ENCODE measurements at regions not wholly inside any gene's neighbourhood (a gene's known extent, or its start where the extent isn't known, plus 50 kb on each side); places are given as distances from the start of the nearest gene placed in this dataset.
"Not testable (repeated sequence)": the region's sequence is repeated elsewhere in the genome, so short reads cannot be mapped to it uniquely, and the experiment has no call there.

DNA sequence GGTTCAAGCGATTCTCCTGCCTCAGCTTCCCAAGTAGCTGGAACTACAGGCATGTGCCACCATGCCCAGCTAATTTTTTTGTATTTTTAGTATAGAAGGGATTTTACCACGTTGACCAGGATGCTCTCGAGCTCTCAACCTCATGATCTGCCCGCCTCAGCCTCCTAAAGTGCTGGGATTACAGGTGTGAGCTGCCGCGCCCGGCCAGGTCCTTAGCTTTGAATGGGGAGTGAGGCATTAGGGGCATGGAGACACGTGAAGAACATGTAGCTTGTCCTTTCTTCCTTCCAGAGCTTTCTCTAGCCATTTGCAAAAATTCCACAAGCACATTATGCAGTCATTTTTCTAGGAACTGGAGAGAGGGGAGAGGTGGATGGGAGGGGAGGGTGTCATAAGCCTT is 167.8 kb downstream of the TM9SF2 start:
- DNase-seq (ENCODE audit: low read depth, low spot score): not testable (repeated sequence)

DNA sequence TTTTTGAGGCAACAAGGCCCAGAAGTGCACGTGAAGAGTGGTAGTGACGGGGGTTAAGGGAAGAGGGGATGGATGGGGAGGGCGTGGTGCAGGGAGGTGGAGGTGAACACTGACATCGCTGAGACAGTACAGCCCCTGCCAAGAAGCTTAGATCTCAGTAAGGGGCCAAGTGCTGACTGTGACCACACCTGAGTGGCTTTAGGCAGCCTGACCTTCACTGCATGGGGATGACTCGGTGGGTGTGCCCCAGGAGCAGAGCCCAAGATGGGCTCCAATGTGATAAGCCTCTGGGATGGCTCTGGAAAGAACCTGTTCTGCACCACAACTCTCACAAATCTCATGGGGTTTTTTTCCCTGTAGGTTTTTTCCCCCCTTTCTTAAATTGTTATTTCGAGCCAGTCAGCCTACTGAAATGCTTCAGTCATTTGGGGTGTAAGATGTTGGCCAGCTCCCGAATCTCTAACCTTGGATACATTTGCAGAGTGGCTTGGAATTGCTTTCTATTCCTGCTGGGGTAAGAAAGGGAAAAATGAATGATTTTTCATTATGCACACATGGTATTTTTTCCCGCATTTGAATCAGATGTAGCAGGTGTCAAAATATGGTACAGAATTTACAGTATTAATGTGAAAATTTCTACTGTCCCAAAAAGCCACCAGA is 165.0 kb downstream of the TM9SF2 start:
- DNase-seq (ENCODE audit: low read depth, low spot score): no peak

- no peak for DNase-seq (ENCODE audit: low read depth, low spot score)
Observed at GRCh38 chr13:99665711-99666110, 164.4 kb downstream of the TM9SF2 start.

DNA sequence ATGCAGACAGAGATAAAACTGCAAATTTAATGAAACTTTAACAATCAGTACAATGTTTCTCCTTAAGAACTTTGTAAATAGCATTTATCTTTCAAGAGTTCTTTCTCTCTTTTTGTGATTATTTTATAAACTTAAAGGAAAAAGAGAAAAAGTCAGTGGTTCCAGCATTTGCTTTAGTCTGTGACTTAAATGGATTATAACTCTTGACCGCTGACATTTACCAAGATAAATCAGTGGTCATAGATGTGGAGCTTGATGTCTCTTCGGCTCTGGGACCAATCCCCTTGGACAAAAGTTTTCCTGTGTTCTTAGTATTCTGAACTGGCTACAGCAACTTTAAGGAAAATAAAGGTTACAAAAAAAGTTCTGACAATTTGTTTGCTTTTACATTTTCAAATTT is 162.6 kb downstream of the TM9SF2 start:
- no peak for DNase-seq (ENCODE audit: low read depth, low spot score)

DNA sequence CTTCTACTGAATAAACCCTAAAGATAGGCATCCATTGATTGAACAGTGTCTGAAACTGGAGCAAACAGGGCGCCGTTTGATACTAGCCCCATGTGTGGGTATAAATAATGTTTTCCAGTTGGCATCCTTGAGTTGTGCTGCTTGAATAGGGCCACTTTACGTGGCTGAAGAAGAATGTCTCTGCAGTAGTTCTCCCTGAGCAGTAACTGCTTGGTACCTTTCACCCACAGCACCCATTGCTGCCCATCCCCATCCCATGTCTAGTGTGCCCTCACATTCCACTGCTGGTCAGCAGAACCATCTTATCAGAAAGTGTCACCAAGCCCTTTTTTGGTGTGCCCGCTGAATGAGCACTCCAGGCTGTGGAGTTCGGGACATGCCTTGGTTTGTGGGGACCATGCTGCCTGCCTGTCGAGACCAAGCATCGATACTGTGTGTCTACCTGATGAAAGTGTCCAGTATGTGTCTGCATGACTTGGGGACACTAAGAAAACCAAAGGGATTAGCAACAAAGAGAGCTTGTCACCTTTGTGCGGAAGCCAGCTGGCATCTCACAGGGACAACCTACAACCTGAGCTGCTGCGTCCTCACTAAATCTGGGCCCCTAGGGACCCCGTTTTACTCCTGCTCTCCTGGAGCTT is 162.0 kb downstream of the TM9SF2 start:
- DNase-seq (ENCODE audit: low read depth, low spot score): no peak

DNA sequence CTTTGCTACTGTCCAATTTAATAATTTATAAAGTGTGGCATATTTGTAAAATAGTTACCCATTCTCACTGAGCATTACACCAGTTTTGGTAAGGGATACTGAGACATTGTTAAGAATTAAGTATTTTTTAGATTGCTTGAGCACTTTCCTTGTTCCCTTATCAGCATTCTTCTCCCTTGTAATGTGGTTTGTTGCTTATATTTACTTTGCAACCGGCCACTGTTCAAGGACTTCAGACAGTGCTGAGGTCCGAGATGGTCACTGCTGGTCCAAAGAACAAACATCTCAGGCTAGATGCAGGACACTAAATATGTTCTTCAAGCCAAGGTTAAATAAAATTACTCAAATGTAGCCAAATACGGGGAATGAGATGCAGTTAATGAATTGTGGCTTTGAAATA is 161.4 kb downstream of the TM9SF2 start:
- no peak for DNase-seq (ENCODE audit: low read depth, low spot score)

GRCh38 chr13:99661791-99662190 is 160.5 kb downstream of the TM9SF2 start:
- DNase-seq (ENCODE audit: low read depth, low spot score): no peak

GRCh38 chr13:99659866-99660554 is 158.7 kb downstream of the TM9SF2 start:
- no peak for DNase-seq (ENCODE audit: low read depth, low spot score)

DNA sequence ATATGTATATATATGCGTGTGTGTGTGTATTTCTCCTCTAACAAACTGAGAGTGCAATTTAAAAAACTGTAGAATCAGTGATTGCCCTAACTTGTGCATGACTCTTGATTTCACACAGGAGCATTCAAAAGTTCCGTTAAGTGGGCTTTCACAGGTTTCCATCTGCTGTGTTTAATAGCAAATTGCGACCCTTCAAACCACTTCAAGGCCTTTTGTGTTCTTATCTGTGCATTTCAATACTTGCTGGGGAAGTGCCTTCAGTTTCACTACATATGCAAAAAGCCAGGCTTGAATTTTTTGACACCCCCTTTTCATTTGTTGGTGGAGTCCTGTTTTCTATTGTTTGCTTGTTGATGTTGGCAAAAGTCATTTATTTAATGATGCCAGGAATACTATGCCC is 158.0 kb downstream of the TM9SF2 start:
- DNase-seq (ENCODE audit: low read depth, low spot score): no peak

GRCh38 chr13:99658261-99658991 is 157.2 kb downstream of the TM9SF2 start:
- peak; percentile 31 for DNase-seq (ENCODE audit: low read depth, low spot score)

DNA sequence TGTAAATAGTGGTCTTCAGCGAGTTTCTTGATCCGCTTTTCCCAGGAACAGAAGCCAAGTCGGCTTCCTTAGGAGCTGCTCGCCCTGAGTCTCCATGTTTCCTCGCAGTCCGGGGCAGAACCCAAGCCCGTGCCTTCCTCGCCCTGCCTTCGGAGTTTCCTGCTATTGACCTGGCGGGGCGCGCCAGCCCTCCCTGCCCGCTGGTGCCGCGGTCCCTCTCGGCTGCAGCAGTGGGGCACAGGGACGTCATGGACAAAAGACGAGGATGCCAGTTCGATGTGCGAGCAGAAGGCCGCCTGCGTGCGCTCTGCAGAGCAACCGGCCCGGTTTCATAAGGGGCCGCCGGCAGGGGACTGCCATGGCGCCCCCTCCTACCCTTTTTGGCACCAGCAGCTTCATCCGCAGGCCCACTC is 156.6 kb downstream of the TM9SF2 start:
- peak; percentile 4 for DNase-seq (ENCODE audit: low read depth, low spot score)

- peak; percentile 18 for DNase-seq (ENCODE audit: low read depth, low spot score)
Observed at GRCh38 chr13:99656844-99657381, 155.6 kb downstream of the TM9SF2 start.

DNA sequence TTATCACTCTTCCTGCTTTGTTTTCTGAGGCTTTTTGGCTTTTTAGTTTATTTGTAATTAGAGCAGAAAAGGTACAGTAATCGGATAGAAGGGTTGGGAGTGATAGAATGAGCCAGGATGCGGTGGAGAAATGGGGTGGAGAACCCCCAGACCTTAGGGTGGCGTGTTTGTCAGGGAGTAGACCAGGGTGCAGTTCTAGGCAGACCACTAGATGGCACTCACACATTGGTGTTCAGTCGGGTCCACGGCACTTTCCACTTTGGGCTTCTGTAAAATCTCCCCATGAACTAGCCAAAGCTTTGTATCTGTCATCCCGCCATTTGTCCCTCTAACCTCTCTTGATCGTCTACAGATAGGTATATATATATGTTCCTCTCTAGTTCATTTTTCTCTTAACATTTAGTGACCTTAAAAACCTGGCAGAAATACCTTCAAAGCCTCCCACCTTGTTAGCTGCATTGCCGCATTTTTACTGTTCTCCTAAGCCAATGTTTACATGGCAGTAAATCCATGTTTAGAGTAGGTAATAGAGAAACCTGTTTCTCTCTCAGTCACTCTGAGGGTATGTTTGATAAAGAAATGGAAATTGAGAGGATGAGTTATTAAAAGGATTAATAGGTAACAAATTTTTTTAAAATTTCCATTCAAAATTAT is 154.9 kb downstream of the TM9SF2 start:
- peak; percentile 73 for DNase-seq (ENCODE audit: low read depth, low spot score)

- peak; percentile 4 for DNase-seq (ENCODE audit: low read depth, low spot score)
Observed at GRCh38 chr13:99655351-99656091, 154.2 kb downstream of the TM9SF2 start.

DNA sequence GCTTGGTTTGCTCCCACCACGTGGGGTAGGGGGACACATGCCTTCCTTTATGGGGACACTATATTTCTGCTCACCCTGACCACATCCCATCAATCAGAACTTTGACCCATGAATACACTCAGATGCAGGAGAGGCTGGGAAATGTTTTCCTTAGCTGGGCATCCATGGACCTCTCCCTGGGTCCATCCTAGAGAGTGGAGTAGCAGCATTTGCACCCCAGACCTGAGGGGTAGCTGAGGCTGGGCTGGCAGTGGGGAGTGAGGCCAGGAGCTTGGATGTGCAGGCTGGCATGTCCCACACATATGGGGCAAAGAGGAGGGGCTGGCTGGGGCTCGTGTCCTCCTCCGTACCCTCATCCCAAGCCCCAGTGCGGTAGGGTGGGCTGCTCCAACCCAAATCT is 152.8 kb downstream of the TM9SF2 start:
- no peak for DNase-seq (ENCODE audit: low read depth, low spot score)

DNA sequence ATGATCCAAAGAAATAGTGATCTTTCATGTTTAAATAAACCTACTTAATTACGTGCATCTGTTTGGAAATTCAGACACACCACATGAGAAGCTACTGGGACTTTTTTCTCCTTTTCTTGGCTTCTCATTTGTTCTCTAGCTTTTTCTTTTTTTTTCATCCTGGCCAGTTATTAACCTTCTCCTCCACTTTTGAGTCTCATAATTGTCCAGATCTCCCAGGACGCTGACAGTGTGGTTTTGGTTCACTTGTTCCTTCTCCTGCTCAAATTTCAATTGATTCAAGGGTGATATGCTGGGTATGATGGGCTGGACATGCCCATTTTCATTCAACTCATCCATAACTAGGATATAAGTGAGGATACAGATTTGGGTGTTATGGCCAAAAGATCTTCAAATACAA is 152.3 kb downstream of the TM9SF2 start:
- no peak for DNase-seq (ENCODE audit: low read depth, low spot score)

DNA sequence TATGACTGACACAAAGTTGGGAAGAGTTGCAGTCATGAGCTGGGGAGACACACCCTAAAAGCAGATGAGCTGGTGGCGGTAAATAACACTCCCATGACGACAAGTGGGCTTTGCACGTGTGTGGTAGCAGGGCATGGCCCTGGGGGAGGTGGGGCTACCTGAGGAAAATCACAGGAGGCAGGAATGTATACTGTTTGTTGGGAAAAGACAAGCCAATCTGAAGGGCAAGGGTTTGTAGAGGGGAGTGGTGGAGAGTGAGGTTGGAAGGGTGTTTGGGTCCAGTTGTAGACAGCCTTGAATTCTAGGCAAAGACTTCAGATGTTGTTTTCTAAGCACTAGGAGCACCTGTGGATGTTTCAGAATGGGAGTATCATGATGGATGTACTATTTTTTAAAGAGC is 151.6 kb downstream of the TM9SF2 start:
- DNase-seq (ENCODE audit: low read depth, low spot score): no peak

DNA sequence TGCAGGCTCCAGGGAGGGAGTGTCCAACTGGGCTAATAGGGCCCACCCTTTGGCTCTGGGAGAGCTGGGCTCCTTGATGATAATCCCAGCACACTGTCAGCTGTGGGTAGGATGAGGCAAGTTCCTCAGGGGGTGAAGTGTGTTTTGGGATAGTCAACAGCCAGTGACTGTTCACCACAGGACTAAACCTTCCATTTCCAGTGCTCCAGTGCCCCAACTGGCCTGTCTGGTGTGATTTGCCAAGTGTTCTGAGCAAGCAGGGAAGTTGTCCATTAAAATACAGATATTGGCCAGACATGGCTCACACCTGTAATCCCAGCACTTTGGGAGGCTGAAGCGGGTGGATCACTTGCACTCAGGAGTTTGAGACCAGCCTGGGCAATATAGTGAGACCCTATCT is 150.9 kb downstream of the TM9SF2 start:
- DNase-seq (ENCODE audit: low read depth, low spot score): no peak

DNA sequence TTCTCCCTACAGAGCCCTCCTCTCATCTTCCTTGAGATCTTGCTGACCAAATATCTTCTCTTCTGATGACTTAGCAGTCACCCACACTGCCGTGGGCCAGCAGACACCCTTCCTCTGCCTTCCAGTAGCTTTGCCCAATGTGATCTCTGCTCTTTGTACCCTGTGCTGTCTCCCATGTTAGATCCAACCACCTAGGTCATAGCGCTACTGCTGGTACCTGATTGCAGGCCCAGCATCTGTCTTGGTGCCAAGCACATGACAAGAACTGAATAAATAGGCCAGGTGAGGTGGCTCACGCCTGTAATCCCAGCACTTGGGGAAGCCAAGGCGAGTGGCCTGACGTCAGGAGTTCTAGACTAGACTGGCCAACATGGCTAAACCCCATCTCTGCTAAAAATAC is 149.7 kb downstream of the TM9SF2 start:
- no peak for DNase-seq (ENCODE audit: low read depth, low spot score)

DNA sequence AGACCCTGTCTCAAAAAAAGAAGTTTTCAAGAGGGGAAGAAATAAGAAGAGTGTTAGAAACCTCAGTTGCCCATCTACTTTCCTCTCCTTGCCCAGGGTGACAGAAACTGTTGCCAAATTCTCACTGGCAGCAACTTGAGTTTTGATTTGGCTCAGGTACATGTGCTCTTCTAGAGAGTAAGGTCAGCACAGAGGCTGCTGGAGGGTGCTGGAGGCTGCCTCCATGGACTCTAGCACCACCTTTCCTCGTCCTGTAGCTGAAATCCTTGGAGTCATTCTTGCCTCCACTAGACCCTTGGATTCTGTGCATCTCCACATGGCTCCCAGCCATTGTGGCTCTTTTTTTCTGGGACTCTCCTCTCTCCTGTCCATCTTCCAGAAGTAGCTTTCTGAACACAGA is 149.1 kb downstream of the TM9SF2 start:
- DNase-seq (ENCODE audit: low read depth, low spot score): no peak

DNA sequence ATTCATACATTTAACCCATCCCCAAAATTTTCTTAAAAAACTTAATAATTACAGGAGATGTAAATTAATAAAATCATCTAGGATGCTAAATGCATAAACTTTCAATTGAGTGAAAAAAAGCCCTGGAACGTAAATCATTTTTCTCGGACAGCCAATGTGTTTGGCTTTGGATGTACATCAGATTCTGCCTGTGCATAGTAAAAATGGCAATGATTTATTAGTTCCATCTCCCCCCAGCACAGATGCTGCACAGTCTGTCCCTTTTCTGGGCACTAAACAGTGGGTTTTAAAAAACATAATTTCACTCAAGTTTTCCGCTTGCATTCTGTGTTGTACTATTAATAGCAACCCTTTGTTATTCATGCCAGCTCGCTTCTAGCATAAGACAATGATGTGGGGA is 147.7 kb downstream of the TM9SF2 start:
- DNase-seq (ENCODE audit: low read depth, low spot score): no peak
